ENCODE measurements at regions not wholly inside any gene's neighbourhood (a gene's known extent, or its start where the extent isn't known, plus 50 kb on each side); places are given as distances from the start of the nearest gene placed in this dataset.

DNA sequence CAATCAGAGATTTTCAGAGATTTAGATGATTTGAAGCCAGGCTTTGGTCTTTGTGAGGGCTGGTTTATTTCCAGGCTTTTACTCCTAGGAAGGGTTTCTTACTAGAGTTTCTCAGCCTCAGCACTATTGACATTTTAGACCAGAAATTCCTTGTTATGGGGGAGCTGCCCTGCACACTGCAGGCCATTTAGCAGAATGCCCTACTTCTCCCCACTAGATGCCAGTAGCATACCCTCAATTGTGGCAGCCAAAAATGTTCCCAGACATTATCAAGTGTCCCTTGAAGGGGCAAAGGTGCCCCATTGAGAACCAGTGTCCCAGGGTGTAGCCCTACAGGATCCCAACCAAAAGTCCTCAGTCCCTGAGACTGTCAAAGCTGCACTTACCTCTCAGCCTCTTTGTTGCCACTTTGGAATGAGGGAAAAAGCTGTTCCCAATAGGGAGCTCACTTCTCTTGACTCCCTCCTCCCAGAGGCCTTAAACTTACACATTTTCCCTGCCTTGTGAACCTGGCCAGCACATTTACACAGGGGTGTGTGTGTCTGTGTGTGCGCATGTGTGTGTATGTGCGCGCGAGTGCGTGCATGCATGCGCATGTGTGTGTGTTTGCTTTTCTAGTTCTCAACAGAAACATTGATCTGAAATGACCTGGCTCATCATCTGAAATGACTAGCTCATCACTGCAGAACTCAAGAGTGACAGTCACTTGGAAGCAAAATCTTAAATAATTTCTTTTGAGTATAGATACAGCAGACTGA is 231.4 kb downstream of the QDPR start:
- peaks cover 1 to 7% (median 4%) of the 10 kb centered on the region in 3 donors for H3K27me3 Mint-ChIP-seq (ENCODE audit: low read depth in 3 of 3)
- no peaks in the 10 kb centered on the region for H3K36me3 Mint-ChIP-seq
- Histone ChIP-seq H4K20me1 (ENCODE audit: insufficient read depth, low read length) (no peaks in the 10 kb centered on the region), H3K4me1 (ENCODE audit: control insufficient read depth in 1 of 2, insufficient read depth in 2 of 2, low read length in 2 of 2) (no peaks in the 10 kb centered on the region), H3K4me3 (replicated peaks in 1 of 3; ENCODE audit: low read depth in 2 of 3, low read length in 3 of 3) (no peak overlapping the region), H3K36me3 (replicated peaks in 1 of 2; ENCODE audit: control insufficient read depth in 1 of 2, insufficient read depth in 2 of 2, low read length in 2 of 2) (no peaks in the 10 kb centered on the region), H3K79me2 (ENCODE audit: insufficient read depth, low read length) (no peaks in the 10 kb centered on the region), H3K27ac (ENCODE audit: low read depth in 1 of 2, low read length in 2 of 2) (no peak overlapping the region), H3K9me3 (replicated peaks in 1 of 2; ENCODE audit: control insufficient read depth in 1 of 2, insufficient read depth in 1 of 2, low read length in 2 of 2) (no peaks in the 10 kb centered on the region), H3K9ac (ENCODE audit: insufficient read depth, low read length, poor library complexity, severe bottlenecking) (no peak overlapping the region), H3K4me2 (replicated peaks; ENCODE audit: extremely low read depth, low read length, poor library complexity, severe bottlenecking) (no peak overlapping the region), H3K27me3 (ENCODE audit: control insufficient read depth in 2 of 2, insufficient read depth in 2 of 2, low read length in 2 of 2) (no peaks in the 10 kb centered on the region), H2AFZ (ENCODE audit: insufficient read depth, low read depth, low read length, poor library complexity, severe bottlenecking) (no peak overlapping the region)
- no peak overlapping the region for H3K27ac Mint-ChIP-seq
- no peaks in the 10 kb centered on the region for H3K4me1 Mint-ChIP-seq
- TF ChIP-seq, protein P1, sequence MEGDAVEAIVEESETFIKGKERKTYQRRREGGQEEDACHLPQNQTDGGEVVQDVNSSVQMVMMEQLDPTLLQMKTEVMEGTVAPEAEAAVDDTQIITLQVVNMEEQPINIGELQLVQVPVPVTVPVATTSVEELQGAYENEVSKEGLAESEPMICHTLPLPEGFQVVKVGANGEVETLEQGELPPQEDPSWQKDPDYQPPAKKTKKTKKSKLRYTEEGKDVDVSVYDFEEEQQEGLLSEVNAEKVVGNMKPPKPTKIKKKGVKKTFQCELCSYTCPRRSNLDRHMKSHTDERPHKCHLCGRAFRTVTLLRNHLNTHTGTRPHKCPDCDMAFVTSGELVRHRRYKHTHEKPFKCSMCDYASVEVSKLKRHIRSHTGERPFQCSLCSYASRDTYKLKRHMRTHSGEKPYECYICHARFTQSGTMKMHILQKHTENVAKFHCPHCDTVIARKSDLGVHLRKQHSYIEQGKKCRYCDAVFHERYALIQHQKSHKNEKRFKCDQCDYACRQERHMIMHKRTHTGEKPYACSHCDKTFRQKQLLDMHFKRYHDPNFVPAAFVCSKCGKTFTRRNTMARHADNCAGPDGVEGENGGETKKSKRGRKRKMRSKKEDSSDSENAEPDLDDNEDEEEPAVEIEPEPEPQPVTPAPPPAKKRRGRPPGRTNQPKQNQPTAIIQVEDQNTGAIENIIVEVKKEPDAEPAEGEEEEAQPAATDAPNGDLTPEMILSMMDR (IDR thresholded peaks at IDR 0.05), result no peak
- no peak for DNase-seq
- no CpG with 5 or more reads among the region's 6 CpGs for WGBS (ENCODE audit: insufficient coverage)
- peaks cover 0 to 2% (median 0%) of the 10 kb centered on the region in 7 donors for H3K9me3 Mint-ChIP-seq
- intact Hi-C loops (cut with micrococcal nuclease), result no loop called here
- no peak overlapping the region for H3K4me3 Mint-ChIP-seq

DNA sequence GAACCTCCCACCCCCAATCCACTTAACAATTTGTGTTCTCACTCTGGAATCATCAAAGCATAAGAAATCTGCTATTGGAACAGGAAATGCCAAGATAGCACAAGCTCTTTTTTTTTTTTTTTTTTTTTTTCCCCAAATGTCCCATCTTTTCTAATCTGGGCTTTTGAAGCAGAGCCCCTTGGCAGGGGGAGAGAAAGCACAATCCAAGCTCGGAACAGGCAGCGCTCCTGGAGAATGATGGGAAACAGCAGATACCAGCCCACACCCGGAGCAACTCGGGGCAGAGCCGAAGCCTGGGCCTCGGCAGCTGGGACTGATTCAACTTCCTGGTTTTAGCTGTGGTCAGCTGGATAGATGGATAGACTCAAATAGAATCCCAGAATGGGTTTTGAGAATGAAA is 235.1 kb downstream of the QDPR start:
- H3K27ac Mint-ChIP-seq, result no peak overlapping the region
- no peaks in the 10 kb centered on the region for H3K79me2 ChIP-seq (ENCODE audit: insufficient read depth, low read length)
- H3K36me3 ChIP-seq (replicated peaks in 1 of 2; ENCODE audit: control insufficient read depth in 1 of 2, insufficient read depth in 2 of 2, low read length in 2 of 2), result no peaks in the 10 kb centered on the region

More for the DNA sequence above, 235.1 kb downstream of the QDPR start:
- H3K4me3 Mint-ChIP-seq, result no peak overlapping the region
- Histone ChIP-seq H2AFZ (ENCODE audit: insufficient read depth, low read depth, low read length, poor library complexity, severe bottlenecking) (no peak overlapping the region), H3K4me3 (replicated peaks in 1 of 3; ENCODE audit: low read depth in 2 of 3, low read length in 3 of 3) (no peak overlapping the region), H3K9me3 (replicated peaks in 1 of 2; ENCODE audit: control insufficient read depth in 1 of 2, insufficient read depth in 1 of 2, low read length in 2 of 2) (no peaks in the 10 kb centered on the region), H3K27ac (ENCODE audit: low read depth in 1 of 2, low read length in 2 of 2) (no peak overlapping the region), H3K9ac (ENCODE audit: insufficient read depth, low read length, poor library complexity, severe bottlenecking) (no peak overlapping the region), H3K4me1 (ENCODE audit: control insufficient read depth in 1 of 2, insufficient read depth in 2 of 2, low read length in 2 of 2) (no peaks in the 10 kb centered on the region), H3K4me2 (replicated peaks; ENCODE audit: extremely low read depth, low read length, poor library complexity, severe bottlenecking) (no peak overlapping the region), H3K27me3 (ENCODE audit: control insufficient read depth in 2 of 2, insufficient read depth in 2 of 2, low read length in 2 of 2) (no peaks in the 10 kb centered on the region), H4K20me1 (ENCODE audit: insufficient read depth, low read length) (no peaks in the 10 kb centered on the region)
- peaks cover 0 to 8% (median 0%) of the 10 kb centered on the region in 7 donors for H3K9me3 Mint-ChIP-seq
- H3K36me3 Mint-ChIP-seq, result no peaks in the 10 kb centered on the region
- TF ChIP-seq, protein P1 (IDR thresholded peaks at IDR 0.05), result no peak
- no peak for DNase-seq
- H3K4me1 Mint-ChIP-seq, result no peaks in the 10 kb centered on the region
- H3K27me3 Mint-ChIP-seq (ENCODE audit: low read depth in 3 of 3), result peaks cover 0 to 9% (median 0%) of the 10 kb centered on the region in 3 donors
- intact Hi-C loops (cut with micrococcal nuclease), result no loop called here
- 89% methylated on average over 2 of the region's 6 CpGs for WGBS (ENCODE audit: insufficient coverage)
